ENCODE measurements at regions not wholly inside any gene's neighbourhood (a gene's known extent, or its start where the extent isn't known, plus 50 kb on each side); places are given as distances from the start of the nearest gene placed in this dataset.

GRCh38 chr15:60215225-60215963 lies 182.4 kb downstream of the ANXA2 start:
- intact Hi-C loops (cut with micrococcal nuclease; ENCODE audit: unreplicated experiment) (no loop called here), in situ Hi-C loops (cut with MboI) (no loop called here)
- no peak overlapping the region for H3K4me2 ChIP-seq (ENCODE audit: control insufficient read depth, insufficient read depth)
- ChIA-PET POLR2A (no interaction called here), RAD21 (ENCODE audit: unreplicated experiment) (no interaction called here), CTCF (no interaction called here), SMC1A (ENCODE audit: uncharacterized antibody, unreplicated experiment) (no interaction called here)
- H3K9me3 ChIP-seq (replicated peaks; ENCODE audit: control insufficient read depth, insufficient read depth, low read length), result no peaks in the 10 kb centered on the region
- no peak for ATAC-seq
- no peak for FAIRE-seq
- no peaks in the 10 kb centered on the region; a peak in 1 of 4 replicates for H3K27me3 ChIP-seq (replicated peaks in 1 of 2; ENCODE audit: control insufficient read depth in 2 of 2, insufficient read depth in 2 of 2, low read length in 1 of 2)
- H3K79me2 ChIP-seq (ENCODE audit: control insufficient read depth, insufficient read depth, low read length), result no peaks in the 10 kb centered on the region
- no peaks in the 10 kb centered on the region for H4K20me1 ChIP-seq (ENCODE audit: control insufficient read depth, insufficient read depth)
- no peak overlapping the region for H3K4me3 ChIP-seq
- no peaks in the 10 kb centered on the region for H3K36me3 ChIP-seq (ENCODE audit: control insufficient read depth in 2 of 2, insufficient read depth in 2 of 2, low read length in 1 of 2)
- no TSS peak for BruUV-seq (replicated peaks)
- H3K27ac ChIP-seq (ENCODE audit: control insufficient read depth, insufficient read depth), result no peak overlapping the region
- no peak overlapping the region for H2AFZ ChIP-seq (ENCODE audit: control insufficient read depth, low read depth, low read length)
- 10% methylated on average over 10 of the region's 10 CpGs for WGBS (ENCODE audit: insufficient coverage, insufficient replicate concordance, low lambda C conversion rate, missing lambda C conversion rate)
- no peak overlapping the region for H3K9ac ChIP-seq (ENCODE audit: control insufficient read depth, insufficient read depth, low read length)
- no peak for DNase-seq (ENCODE audit: low read depth, low spot score)
- no peaks in the 10 kb centered on the region for H3K4me1 ChIP-seq (ENCODE audit: control insufficient read depth, insufficient read depth, low read length)
- TF ChIP-seq BCL11A (IDR thresholded peaks at IDR 0.05; ENCODE audit: low read depth, low read length) (no peak), BHLHE40 (IDR thresholded peaks at IDR 0.05; ENCODE audit: borderline replicate concordance in 1 of 2, low read depth in 2 of 2, low read length in 1 of 2) (no peak), STAT1 (conservative IDR thresholded peaks at IDR 0.05) (no peak), RELB (IDR thresholded peaks at IDR 0.05; ENCODE audit: low read depth) (no peak)

DNA sequence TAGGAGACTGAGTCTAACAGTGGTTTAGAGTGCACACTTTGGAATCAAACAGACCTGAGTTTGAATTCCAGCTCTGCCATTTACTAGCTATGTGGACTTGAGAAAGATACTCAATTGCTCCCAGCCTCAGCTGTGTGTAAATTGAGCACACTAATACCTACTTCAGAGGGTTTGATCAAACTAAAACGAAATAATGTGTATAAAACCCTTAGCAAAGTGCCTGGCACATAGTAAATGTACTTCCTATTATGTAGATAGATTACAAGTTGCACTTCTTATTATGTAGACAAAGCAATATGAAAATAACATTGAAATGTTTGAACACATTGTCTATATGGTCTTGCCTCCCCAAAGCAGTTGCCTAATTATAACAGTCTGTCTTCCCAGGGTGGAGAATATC lies 180.6 kb downstream of the ANXA2 start:
- no peak overlapping the region for H2AFZ ChIP-seq (ENCODE audit: control insufficient read depth, low read depth, low read length)
- no peak overlapping the region for H3K4me3 ChIP-seq
- H3K9ac ChIP-seq (ENCODE audit: control insufficient read depth, insufficient read depth, low read length), result no peak overlapping the region
- intact Hi-C loops (cut with micrococcal nuclease; ENCODE audit: unreplicated experiment) (no loop called here), in situ Hi-C loops (cut with MboI) (no loop called here)
- POLR2A ChIA-PET, result no interaction called here
- H3K27ac ChIP-seq (ENCODE audit: control insufficient read depth, insufficient read depth), result no peak overlapping the region
- DNase-seq (ENCODE audit: low read depth, low spot score) (no peak), ATAC-seq (no peak), FAIRE-seq (no peak)
- no peaks in the 10 kb centered on the region for H3K79me2 ChIP-seq (ENCODE audit: control insufficient read depth, insufficient read depth, low read length)
- CTCF ChIA-PET, result no interaction called here
- H3K27me3 ChIP-seq (replicated peaks in 1 of 2; ENCODE audit: control insufficient read depth in 2 of 2, insufficient read depth in 2 of 2, low read length in 1 of 2), result no peaks in the 10 kb centered on the region; a peak in 2 of 4 replicates
- no peaks in the 10 kb centered on the region for H3K9me3 ChIP-seq (replicated peaks; ENCODE audit: control insufficient read depth, insufficient read depth, low read length)
- SMC1A ChIA-PET (ENCODE audit: uncharacterized antibody, unreplicated experiment), result no interaction called here
- RAD21 ChIA-PET (ENCODE audit: unreplicated experiment), result no interaction called here
- no peaks in the 10 kb centered on the region for H4K20me1 ChIP-seq (ENCODE audit: control insufficient read depth, insufficient read depth)
- WGBS (ENCODE audit: insufficient coverage, insufficient replicate concordance, low lambda C conversion rate, missing lambda C conversion rate), result 5% methylated on average over 1 of the region's 1 CpG
- H3K36me3 ChIP-seq (ENCODE audit: control insufficient read depth in 2 of 2, insufficient read depth in 2 of 2, low read length in 1 of 2), result no peaks in the 10 kb centered on the region
- no TSS peak for BruUV-seq (replicated peaks)
- H3K4me2 ChIP-seq (ENCODE audit: control insufficient read depth, insufficient read depth), result no peak overlapping the region
- H3K4me1 ChIP-seq (ENCODE audit: control insufficient read depth, insufficient read depth, low read length), result no peaks in the 10 kb centered on the region
- TF ChIP-seq, protein P1, sequence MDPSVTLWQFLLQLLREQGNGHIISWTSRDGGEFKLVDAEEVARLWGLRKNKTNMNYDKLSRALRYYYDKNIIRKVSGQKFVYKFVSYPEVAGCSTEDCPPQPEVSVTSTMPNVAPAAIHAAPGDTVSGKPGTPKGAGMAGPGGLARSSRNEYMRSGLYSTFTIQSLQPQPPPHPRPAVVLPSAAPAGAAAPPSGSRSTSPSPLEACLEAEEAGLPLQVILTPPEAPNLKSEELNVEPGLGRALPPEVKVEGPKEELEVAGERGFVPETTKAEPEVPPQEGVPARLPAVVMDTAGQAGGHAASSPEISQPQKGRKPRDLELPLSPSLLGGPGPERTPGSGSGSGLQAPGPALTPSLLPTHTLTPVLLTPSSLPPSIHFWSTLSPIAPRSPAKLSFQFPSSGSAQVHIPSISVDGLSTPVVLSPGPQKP (IDR thresholded peaks at IDR 0.05; ENCODE audit: low read depth, low read length), result no peak
- TF ChIP-seq KLF5 (IDR thresholded peaks at IDR 0.05; ENCODE audit: partially characterized antibody) (no peak), HSF1 (IDR thresholded peaks at IDR 0.05; ENCODE audit: low read depth, low read length) (no peak), SMAD1 (IDR thresholded peaks at IDR 0.05; ENCODE audit: low read depth, partially characterized antibody) (no peak), YBX1 (IDR thresholded peaks at IDR 0.05) (no peak)
- TF ChIP-seq, protein P2, sequence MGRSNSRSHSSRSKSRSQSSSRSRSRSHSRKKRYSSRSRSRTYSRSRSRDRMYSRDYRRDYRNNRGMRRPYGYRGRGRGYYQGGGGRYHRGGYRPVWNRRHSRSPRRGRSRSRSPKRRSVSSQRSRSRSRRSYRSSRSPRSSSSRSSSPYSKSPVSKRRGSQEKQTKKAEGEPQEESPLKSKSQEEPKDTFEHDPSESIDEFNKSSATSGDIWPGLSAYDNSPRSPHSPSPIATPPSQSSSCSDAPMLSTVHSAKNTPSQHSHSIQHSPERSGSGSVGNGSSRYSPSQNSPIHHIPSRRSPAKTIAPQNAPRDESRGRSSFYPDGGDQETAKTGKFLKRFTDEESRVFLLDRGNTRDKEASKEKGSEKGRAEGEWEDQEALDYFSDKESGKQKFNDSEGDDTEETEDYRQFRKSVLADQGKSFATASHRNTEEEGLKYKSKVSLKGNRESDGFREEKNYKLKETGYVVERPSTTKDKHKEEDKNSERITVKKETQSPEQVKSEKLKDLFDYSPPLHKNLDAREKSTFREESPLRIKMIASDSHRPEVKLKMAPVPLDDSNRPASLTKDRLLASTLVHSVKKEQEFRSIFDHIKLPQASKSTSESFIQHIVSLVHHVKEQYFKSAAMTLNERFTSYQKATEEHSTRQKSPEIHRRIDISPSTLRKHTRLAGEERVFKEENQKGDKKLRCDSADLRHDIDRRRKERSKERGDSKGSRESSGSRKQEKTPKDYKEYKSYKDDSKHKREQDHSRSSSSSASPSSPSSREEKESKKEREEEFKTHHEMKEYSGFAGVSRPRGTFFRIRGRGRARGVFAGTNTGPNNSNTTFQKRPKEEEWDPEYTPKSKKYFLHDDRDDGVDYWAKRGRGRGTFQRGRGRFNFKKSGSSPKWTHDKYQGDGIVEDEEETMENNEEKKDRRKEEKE (IDR thresholded peaks at IDR 0.05), result no peak

All from GM12878 (cell line).